NT2/D1 (cell line): ENCODE measurements at regions not wholly inside any gene's neighbourhood (a gene's known extent, or its start where the extent isn't known, plus 50 kb on each side); places are given as distances from the start of the nearest gene placed in this dataset.

Experiments used
- DNase-seq: peaks from one replicate; pipeline ENCODE4 v3.0.0-alpha.2; 2011; ENCODE audit warnings: low read depth, low spot score
- H3K27me3 ChIP-seq: 2 replicates; pipeline ENCODE4 v1.6.0; 2011; ENCODE audit warnings: mild to moderate bottlenecking; ENCODE audit not compliant: insufficient read length, insufficient read depth
- H3K36me3 ChIP-seq: 2 replicates; pipeline ENCODE4 v1.6.1; 2011; ENCODE audit warnings: mild to moderate bottlenecking, low read length, mixed read lengths; ENCODE audit not compliant: insufficient read depth, insufficient read length
- H3K4me1 ChIP-seq: 2 replicates; pipeline ENCODE4 v1.5.1; 2011; ENCODE audit not compliant: insufficient read depth, insufficient read length
- H3K4me3 ChIP-seq: 2 replicates; pipeline ENCODE4 v1.5.1; 2011; ENCODE audit warnings: low read depth; ENCODE audit not compliant: insufficient read length
- H3K9ac ChIP-seq: 2 replicates; pipeline ENCODE4 v1.6.0; 2011; ENCODE audit warnings: low read depth; ENCODE audit not compliant: insufficient read length
- H3K9me3 ChIP-seq: 2 replicates; pipeline ENCODE4 v1.5.1; 2011; ENCODE audit warnings: mild to moderate bottlenecking, low read length; ENCODE audit not compliant: insufficient read depth
- SUZ12 ChIP-seq: IDR thresholded peaks from 2 replicates; pipeline ENCODE4 v1.6.1; 2011; ENCODE audit not compliant: insufficient read length, insufficient read depth; ENCODE audit errors: extremely low read depth
- YY1 ChIP-seq: IDR thresholded peaks from 2 replicates; pipeline ENCODE4 v1.6.1; 2011; ENCODE audit not compliant: insufficient read length, insufficient read depth
- ZNF274 ChIP-seq: IDR thresholded peaks from 2 replicates; pipeline ENCODE4 v1.6.1; 2011; ENCODE audit warnings: mild to moderate bottlenecking, low read depth, low read length

GRCh38 chr22:49543876-49544275, 283.8 kb downstream of the BRD1 start:
- no peaks in the 10 kb centered on the region for H3K27me3 ChIP-seq

GRCh38 chr22:49541693-49542230, 285.9 kb downstream of the BRD1 start:
- TF ChIP-seq ZNF274 (no peak), YY1 (no peak), SUZ12 (no peak)
- Histone ChIP-seq H3K4me1 (no peaks in the 10 kb centered on the region), H3K27me3 (no peaks in the 10 kb centered on the region), H3K9me3 (no peaks in the 10 kb centered on the region), H3K36me3 (no peaks in the 10 kb centered on the region), H3K9ac (no peak overlapping the region), H3K4me3 (no peak overlapping the region)
- no peak for DNase-seq

More at GRCh38 chr22:49543876-49544275, 283.8 kb downstream of the BRD1 start:
- TF ChIP-seq SUZ12 (no peak), YY1 (no peak), ZNF274 (no peak)
- Histone ChIP-seq H3K9ac (no peak overlapping the region), H3K4me3 (no peak overlapping the region), H3K9me3 (no peaks in the 10 kb centered on the region), H3K4me1 (no peaks in the 10 kb centered on the region), H3K36me3 (no peaks in the 10 kb centered on the region)
- no peak for DNase-seq

GRCh38 chr22:49540913-49541692, 286.6 kb downstream of the BRD1 start:
- no peaks in the 10 kb centered on the region for H3K9me3 ChIP-seq
- no peak overlapping the region for H3K9ac ChIP-seq
- H3K27me3 ChIP-seq = no peaks in the 10 kb centered on the region
- H3K4me3 ChIP-seq = no peak overlapping the region
- H3K36me3 ChIP-seq = no peaks in the 10 kb centered on the region
- TF ChIP-seq YY1 = no peak
- no peak for TF ChIP-seq SUZ12
- TF ChIP-seq ZNF274 = no peak
- no peaks in the 10 kb centered on the region for H3K4me1 ChIP-seq
- no peak for DNase-seq

- Histone ChIP-seq H3K4me1 (peaks cover 3% of the 10 kb centered on the region), H3K9me3 (no peaks in the 10 kb centered on the region), H3K27me3 (no peaks in the 10 kb centered on the region), H3K9ac (no peak overlapping the region), H3K4me3 (no peak overlapping the region), H3K36me3 (no peaks in the 10 kb centered on the region)
- no peak for TF ChIP-seq ZNF274
- TF ChIP-seq SUZ12 = no peak
- no peak for TF ChIP-seq YY1
- no peak for DNase-seq
Measured at GRCh38 chr22:49540084-49540912, 287.4 kb downstream of the BRD1 start.

- no peaks in the 10 kb centered on the region for H3K36me3 ChIP-seq
- H3K9ac ChIP-seq = no peak overlapping the region
Measured at GRCh38 chr22:49538006-49538405, 289.7 kb downstream of the BRD1 start.

GRCh38 chr22:49536571-49537131, 291.0 kb downstream of the BRD1 start:
- H3K4me3 ChIP-seq = no peak overlapping the region
- no peaks in the 10 kb centered on the region for H3K27me3 ChIP-seq

More at GRCh38 chr22:49538006-49538405, 289.7 kb downstream of the BRD1 start:
- peaks cover 3% of the 10 kb centered on the region for H3K4me1 ChIP-seq
- no peaks in the 10 kb centered on the region for H3K9me3 ChIP-seq
- no peak overlapping the region for H3K4me3 ChIP-seq
- TF ChIP-seq SUZ12 (no peak), YY1 (no peak), ZNF274 (no peak)
- DNase-seq = no peak
- H3K27me3 ChIP-seq = no peaks in the 10 kb centered on the region

More at GRCh38 chr22:49536571-49537131, 291.0 kb downstream of the BRD1 start:
- TF ChIP-seq ZNF274 (no peak), YY1 (no peak), SUZ12 (no peak)
- Histone ChIP-seq H3K9me3 (no peaks in the 10 kb centered on the region), H3K4me1 (peaks cover 3% of the 10 kb centered on the region), H3K9ac (peak overlapping the region; percentile 36), H3K36me3 (no peaks in the 10 kb centered on the region)
- peak; percentile 71 for DNase-seq
